GM12891 (cell line): ENCODE measurements at regions not wholly inside any gene's neighbourhood (a gene's known extent, or its start where the extent isn't known, plus 50 kb on each side); places are given as distances from the start of the nearest gene placed in this dataset.

Experiments
- POLR2A ChIP-seq: IDR thresholded peaks from 2 replicates; pipeline ENCODE4 v1.6.1; 2011; ENCODE audit warnings: low read depth, low read length, control low read depth
- POLR2AphosphoS5 ChIP-seq: IDR thresholded peaks from 2 replicates; pipeline ENCODE4 v1.6.1; 2011; ENCODE audit warnings: low read depth, low read length, control low read depth
- POU2F2 ChIP-seq: IDR thresholded peaks from 2 replicates; pipeline ENCODE4 v1.6.1; 2011; ENCODE audit warnings: low read depth, mild to moderate bottlenecking, control low read depth, low read length, moderate library complexity
- SPI1 ChIP-seq: IDR thresholded peaks from 2 replicates; pipeline ENCODE4 v1.6.1; 2011; ENCODE audit warnings: low read depth, low read length, control low read depth

- TF ChIP-seq POLR2AphosphoS5 (no peak), POLR2A (no peak), POU2F2 (no peak), SPI1 (no peak)
These were observed 104.4 kb upstream of the ZMIZ1 start for GRCh38 chr10:78964274-78964951.
